HUES64 (cell line): ENCODE measurements at regions not wholly inside any gene's neighbourhood (a gene's known extent, or its start where the extent isn't known, plus 50 kb on each side); places are given as distances from the start of the nearest gene placed in this dataset.
"Not testable (repeated sequence)": the region's sequence is repeated elsewhere in the genome, so short reads cannot be mapped to it uniquely, and the experiment has no call there.

Experiments
- H3K27ac ChIP-seq: 2 replicates; pipeline ENCODE4 v1.7.0; 2013; ENCODE audit warnings: low read depth, low read length, inconsistent platforms
- H3K27me3 ChIP-seq: 2 replicates; pipeline ENCODE4 v1.6.1; 2013; ENCODE audit warnings: mild to moderate bottlenecking, low read length; ENCODE audit not compliant: insufficient read depth
- H3K36me3 ChIP-seq: 2 replicates; pipeline ENCODE4 v1.6.1; 2013; ENCODE audit warnings: mild to moderate bottlenecking, low read length; ENCODE audit not compliant: insufficient read depth
- H3K4me1 ChIP-seq: 2 replicates; pipeline ENCODE4 v1.6.1; 2013; ENCODE audit warnings: mild to moderate bottlenecking, low read length, moderate library complexity; ENCODE audit not compliant: insufficient read depth
- H3K4me3 ChIP-seq: 2 replicates; pipeline ENCODE4 v1.5.1; 2013; ENCODE audit warnings: mild to moderate bottlenecking, low read length, moderate library complexity
- H3K9ac ChIP-seq: 2 replicates; pipeline ENCODE4 v1.6.1; 2013; ENCODE audit warnings: mild to moderate bottlenecking, low read depth, low read length
- H3K9me3 ChIP-seq: 2 replicates; pipeline ENCODE4 v1.6.1; 2013; ENCODE audit warnings: low read depth, low read length; ENCODE audit not compliant: insufficient read depth
- WGBS: fragments of 150-250, 120-280 bp; methylation state at CpG from one replicate; pipeline ENCODE4 v1.1.7; 2013; ENCODE audit warnings: missing lambda C conversion rate; 5-methylcytosine and 5-hydroxymethylcytosine counted together

DNA sequence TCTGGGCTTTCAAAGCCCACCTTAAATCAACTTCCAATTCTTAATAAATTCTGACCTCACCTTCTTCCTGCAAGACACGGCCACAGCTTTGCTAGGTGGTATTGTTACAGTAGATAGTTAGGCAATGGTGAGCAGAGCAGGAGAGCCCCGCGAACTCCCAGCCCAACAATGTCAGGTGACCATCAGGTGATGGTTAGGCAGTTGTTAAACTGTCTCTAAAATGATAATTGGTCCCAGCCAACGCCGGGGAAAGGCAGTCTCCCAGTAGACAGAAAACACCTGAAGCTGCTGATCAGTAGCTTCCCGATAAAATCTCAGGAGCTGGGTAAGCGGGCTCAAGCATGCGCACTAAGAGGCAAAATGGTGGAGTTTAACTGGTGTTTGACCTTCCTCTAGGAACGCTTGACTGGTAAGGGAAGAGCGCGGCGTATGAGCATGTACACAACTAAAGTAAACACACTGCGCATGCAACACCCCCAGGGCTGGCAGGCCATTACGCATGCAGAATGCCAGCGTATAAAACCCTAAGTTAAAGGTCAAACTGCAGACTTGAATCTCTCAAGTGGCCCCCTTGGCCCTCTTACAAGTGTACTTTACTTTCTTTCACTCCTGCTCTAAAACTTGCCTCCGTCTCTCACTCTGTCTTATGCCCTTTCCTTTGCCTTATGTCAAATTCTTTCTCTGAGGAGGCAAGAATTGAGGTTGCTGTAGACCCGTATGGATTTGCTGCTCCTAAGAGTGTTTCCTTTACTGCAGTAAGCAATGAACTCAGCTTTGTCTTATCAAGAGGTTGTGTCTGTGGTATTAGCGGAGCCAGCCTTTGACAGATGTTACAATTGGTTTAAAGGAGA lies 113.5 kb downstream of the C12orf75 start:
- no peak overlapping the region for H3K27ac ChIP-seq
- no peak overlapping the region for H3K4me3 ChIP-seq
- no peaks in the 10 kb centered on the region for H3K27me3 ChIP-seq
- no peaks in the 10 kb centered on the region for H3K36me3 ChIP-seq
- peaks cover 30% of the 10 kb centered on the region for H3K4me1 ChIP-seq
- H3K9ac ChIP-seq: no peak overlapping the region
- 93% methylated on average over 18 of the region's 18 CpGs for WGBS
- peaks cover 10% of the 10 kb centered on the region for H3K9me3 ChIP-seq

GRCh38 chr12:105444653-105445102 lies 114.2 kb downstream of the C12orf75 start:
- Histone ChIP-seq H3K27me3 (no peaks in the 10 kb centered on the region), H3K9me3 (peaks cover 6% of the 10 kb centered on the region; the same call in 1 of the 2 replicates), H3K27ac (no peak overlapping the region), H3K4me1 (peaks cover 30% of the 10 kb centered on the region), H3K36me3 (no peaks in the 10 kb centered on the region), H3K9ac (no peak overlapping the region), H3K4me3 (no peak overlapping the region)
- WGBS: 83% methylated on average over 1 of the region's 3 CpGs

- no peak overlapping the region for H3K9ac ChIP-seq
Observed at GRCh38 chr12:105445249-105445648, 114.8 kb downstream of the C12orf75 start.

DNA sequence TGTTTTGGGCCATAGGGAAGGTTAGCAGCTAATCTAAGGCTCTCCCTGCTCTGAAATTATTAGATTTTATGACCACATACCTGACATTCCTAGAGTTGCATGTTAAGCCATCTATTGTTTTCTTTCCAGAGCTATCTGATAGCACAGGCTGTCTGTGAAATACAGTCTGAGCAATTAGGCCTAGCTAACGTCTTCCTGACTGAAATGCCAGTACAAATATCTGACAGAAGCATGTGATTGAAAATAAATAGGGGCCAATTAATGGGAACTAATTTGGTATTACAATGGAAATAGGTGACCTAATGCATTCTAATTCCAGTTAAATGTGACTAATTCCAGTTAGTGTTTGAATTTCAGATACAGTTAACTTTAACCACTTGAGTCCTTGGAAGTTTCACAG lies 115.2 kb downstream of the C12orf75 start:
- Histone ChIP-seq H3K36me3 (no peaks in the 10 kb centered on the region), H3K9ac (no peak overlapping the region), H3K4me3 (no peak overlapping the region), H3K27me3 (no peaks in the 10 kb centered on the region), H3K9me3 (no peaks in the 10 kb centered on the region), H3K4me1 (peaks cover 30% of the 10 kb centered on the region), H3K27ac (peak overlapping the region; percentile 39; the same call in 1 of the 2 replicates)
- 52% methylated on average over 1 of the region's 1 CpG for WGBS

More at GRCh38 chr12:105445249-105445648, 114.8 kb downstream of the C12orf75 start:
- Histone ChIP-seq H3K27me3 (no peaks in the 10 kb centered on the region), H3K4me3 (no peak overlapping the region), H3K27ac (peak overlapping the region; percentile 39; the same call in 1 of the 2 replicates), H3K36me3 (no peaks in the 10 kb centered on the region), H3K4me1 (peaks cover 30% of the 10 kb centered on the region), H3K9me3 (peaks cover 3% of the 10 kb centered on the region; the same call in 1 of the 2 replicates)
- whole genome bisulfite sequencing: 86% methylated on average over 1 of the region's 3 CpGs

DNA sequence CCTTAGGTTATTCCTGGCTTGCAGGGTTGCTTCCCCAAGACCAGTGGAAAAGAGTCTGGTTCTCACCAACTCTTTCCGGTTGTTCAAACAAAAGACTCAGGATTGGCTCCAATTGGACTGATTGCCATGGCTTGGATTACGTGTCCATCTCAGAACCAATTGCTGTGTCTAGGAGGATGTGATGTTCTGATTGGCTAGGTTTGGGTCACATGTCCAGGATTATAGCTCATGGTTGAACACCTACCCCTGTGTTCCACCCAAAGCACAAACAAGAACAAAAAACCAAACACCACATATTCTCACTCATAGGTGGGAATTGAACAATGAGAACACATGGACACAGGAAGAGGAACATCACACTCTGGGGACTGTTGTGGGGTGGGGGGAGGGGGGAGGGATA lies 116.0 kb downstream of the C12orf75 start:
- WGBS: 95% methylated on average over 2 of the region's 2 CpGs
- H3K4me3 ChIP-seq, H3K9ac ChIP-seq, H3K27ac ChIP-seq, H3K36me3 ChIP-seq, H3K27me3 ChIP-seq, H3K9me3 ChIP-seq: not testable (repeated sequence)
- peaks cover 30% of the 10 kb centered on the region for H3K4me1 ChIP-seq

DNA sequence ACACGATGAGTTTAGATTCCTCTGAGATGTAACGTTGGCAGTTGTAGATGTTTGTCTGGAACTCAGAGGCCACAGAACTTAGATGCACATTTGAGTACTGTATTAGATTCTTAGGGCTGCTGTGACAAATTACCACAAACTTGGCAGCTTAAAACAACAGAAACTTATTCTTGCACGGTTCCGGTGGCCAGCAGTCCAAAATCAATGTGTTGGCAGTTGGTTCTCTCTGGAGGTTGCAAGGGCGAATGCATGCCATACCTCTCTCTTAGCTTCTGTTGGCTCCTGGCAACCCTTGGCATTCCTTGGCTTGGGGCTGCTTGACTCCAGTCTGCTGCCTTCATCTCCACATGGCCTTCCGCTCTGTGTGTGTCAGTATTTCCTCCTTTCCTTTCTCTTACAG lies 118.9 kb downstream of the C12orf75 start:
- WGBS: 96% methylated on average over 6 of the region's 6 CpGs
- H3K27me3 ChIP-seq: no peaks in the 10 kb centered on the region
- H3K9ac ChIP-seq: no peak overlapping the region
- no peak overlapping the region for H3K27ac ChIP-seq
- no peaks in the 10 kb centered on the region for H3K36me3 ChIP-seq
- peaks cover 17% of the 10 kb centered on the region for H3K4me1 ChIP-seq
- no peak overlapping the region for H3K4me3 ChIP-seq
- no peaks in the 10 kb centered on the region for H3K9me3 ChIP-seq

- H3K9ac ChIP-seq: no peak overlapping the region
- WGBS: 88% methylated on average over 3 of the region's 3 CpGs
Observed at GRCh38 chr12:105451211-105451610, 120.7 kb downstream of the C12orf75 start.

DNA sequence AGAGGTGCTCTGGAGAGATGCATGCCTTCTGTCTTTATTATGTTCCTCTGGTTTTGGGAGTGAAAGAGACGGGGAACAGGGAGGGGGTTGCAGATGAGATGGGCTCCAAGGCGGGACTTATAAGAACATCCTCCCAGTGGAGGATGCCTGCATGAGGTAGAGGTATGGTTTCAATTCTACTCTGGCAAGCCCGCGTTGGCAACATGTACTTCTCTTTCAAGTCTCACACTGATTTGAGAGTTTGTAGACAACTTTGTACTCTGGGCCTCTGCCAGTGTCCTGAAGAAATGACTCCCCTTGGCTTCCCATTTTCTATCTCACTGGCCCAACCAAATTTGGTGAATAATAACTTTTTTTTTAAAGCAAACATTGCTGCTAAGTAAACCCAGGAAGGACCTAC lies 121.3 kb downstream of the C12orf75 start:
- no peaks in the 10 kb centered on the region for H3K9me3 ChIP-seq
- H3K36me3 ChIP-seq: no peaks in the 10 kb centered on the region
- H3K9ac ChIP-seq: no peak overlapping the region
- no peak overlapping the region for H3K4me3 ChIP-seq
- no peak overlapping the region for H3K27ac ChIP-seq
- H3K27me3 ChIP-seq: no peaks in the 10 kb centered on the region
- H3K4me1 ChIP-seq: no peaks in the 10 kb centered on the region
- 84% methylated on average over 4 of the region's 4 CpGs for WGBS

More at GRCh38 chr12:105451211-105451610, 120.7 kb downstream of the C12orf75 start:
- H3K4me3 ChIP-seq: no peak overlapping the region
- no peaks in the 10 kb centered on the region for H3K27me3 ChIP-seq
- no peak overlapping the region for H3K27ac ChIP-seq
- no peaks in the 10 kb centered on the region for H3K4me1 ChIP-seq
- no peaks in the 10 kb centered on the region for H3K9me3 ChIP-seq
- H3K36me3 ChIP-seq: no peaks in the 10 kb centered on the region

DNA sequence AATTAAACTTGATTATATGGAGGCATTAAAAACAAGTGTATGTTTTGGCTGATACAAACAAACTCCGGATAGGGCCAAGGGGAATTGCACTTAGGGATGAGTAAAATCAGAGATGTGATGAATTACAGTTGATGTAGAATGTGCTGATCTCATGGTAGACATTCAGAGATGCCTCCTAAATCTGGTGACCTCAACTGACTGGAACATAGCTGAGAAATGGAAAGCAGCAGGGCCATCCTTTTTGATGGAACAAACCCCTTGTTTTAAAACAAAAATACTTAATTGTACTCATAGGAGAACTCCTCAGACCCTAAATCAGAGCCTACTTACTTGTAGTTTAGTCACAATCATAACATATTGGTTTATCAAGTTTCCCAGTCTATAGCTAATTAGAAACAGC lies 122.8 kb downstream of the C12orf75 start:
- no peaks in the 10 kb centered on the region for H3K4me1 ChIP-seq
- 91% methylated on average over 1 of the region's 1 CpG for WGBS
- no peak overlapping the region for H3K9ac ChIP-seq
- H3K27ac ChIP-seq: no peak overlapping the region
- no peaks in the 10 kb centered on the region for H3K9me3 ChIP-seq
- H3K36me3 ChIP-seq: no peaks in the 10 kb centered on the region
- no peak overlapping the region for H3K4me3 ChIP-seq
- H3K27me3 ChIP-seq: no peaks in the 10 kb centered on the region

DNA sequence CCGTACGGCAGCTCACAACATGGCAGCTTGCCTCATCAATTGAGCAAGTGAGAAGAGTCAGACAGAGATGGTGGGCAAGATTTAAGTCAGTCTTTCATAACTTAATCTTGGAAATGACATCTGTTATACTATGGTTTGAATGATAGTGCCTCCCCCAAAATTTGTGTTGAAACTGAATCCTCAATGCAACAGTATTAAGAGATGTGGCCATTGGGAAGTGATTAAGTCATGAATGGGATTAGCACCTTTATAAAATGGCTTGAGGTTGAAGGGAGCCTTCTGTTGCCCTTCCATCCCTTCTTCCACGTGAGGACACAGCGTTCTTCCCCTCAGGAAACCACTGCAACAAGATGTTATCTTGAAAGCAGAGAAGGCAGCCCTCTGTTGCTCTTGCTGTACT lies 124.2 kb downstream of the C12orf75 start:
- H3K9me3 ChIP-seq: 0 out of 2 replicates have a peak, but pooled peaks cover 5% of the 10 kb centered on the region
- H3K4me1 ChIP-seq: no peaks in the 10 kb centered on the region
- no peak overlapping the region for H3K9ac ChIP-seq
- no peak overlapping the region for H3K27ac ChIP-seq
- 95% methylated on average over 4 of the region's 4 CpGs for WGBS
- no peak overlapping the region for H3K4me3 ChIP-seq
- H3K36me3 ChIP-seq: no peaks in the 10 kb centered on the region
- H3K27me3 ChIP-seq: no peaks in the 10 kb centered on the region

- H3K9me3 ChIP-seq: 0 out of 2 replicates have a peak, but pooled peaks cover 5% of the 10 kb centered on the region
- H3K4me1 ChIP-seq: no peaks in the 10 kb centered on the region
- no peak overlapping the region for H3K4me3 ChIP-seq
- H3K36me3 ChIP-seq: no peaks in the 10 kb centered on the region
- no peak overlapping the region for H3K9ac ChIP-seq
- no peaks in the 10 kb centered on the region for H3K27me3 ChIP-seq
- no peak overlapping the region for H3K27ac ChIP-seq
- WGBS: 97% methylated on average over 3 of the region's 3 CpGs
Observed at GRCh38 chr12:105455261-105455660, 124.8 kb downstream of the C12orf75 start.
